GM12873 (cell line): ENCODE measurements at regions not wholly inside any gene's neighbourhood (a gene's known extent, or its start where the extent isn't known, plus 50 kb on each side); places are given as distances from the start of the nearest gene placed in this dataset.

ENCODE experiments used
- CTCF ChIP-seq: IDR thresholded peaks from 2 replicates; pipeline ENCODE4 v1.5.1; 2012; ENCODE audit warnings: low read depth, mild to moderate bottlenecking, moderate library complexity, low read length, control low read depth; ENCODE audit not compliant: insufficient read depth; ENCODE audit errors: missing control alignments

- TF ChIP-seq CTCF: no peak
Measured at GRCh38 chr4:181488926-181489325, 754.3 kb upstream of the TENM3 start.

DNA sequence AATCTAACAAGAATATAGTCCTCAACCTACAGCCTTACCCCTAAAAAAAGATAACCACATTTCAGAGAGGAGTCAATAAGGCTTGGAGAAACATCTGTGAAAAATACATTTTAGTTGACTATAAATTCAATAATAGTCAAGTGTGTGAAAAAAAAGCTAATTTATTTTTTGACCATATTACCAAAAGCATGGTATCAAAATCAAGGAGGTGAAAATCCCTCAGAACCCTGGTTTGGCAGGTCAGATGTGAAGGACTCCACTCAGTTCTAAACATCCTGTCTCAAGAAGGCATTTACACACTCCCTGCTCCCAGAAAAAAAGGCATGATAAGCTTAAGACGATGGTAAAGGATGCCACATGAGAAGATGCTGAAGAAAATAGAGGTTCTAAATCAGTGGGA lies 745.1 kb upstream of the TENM3 start:
- TF ChIP-seq CTCF: no peak

DNA sequence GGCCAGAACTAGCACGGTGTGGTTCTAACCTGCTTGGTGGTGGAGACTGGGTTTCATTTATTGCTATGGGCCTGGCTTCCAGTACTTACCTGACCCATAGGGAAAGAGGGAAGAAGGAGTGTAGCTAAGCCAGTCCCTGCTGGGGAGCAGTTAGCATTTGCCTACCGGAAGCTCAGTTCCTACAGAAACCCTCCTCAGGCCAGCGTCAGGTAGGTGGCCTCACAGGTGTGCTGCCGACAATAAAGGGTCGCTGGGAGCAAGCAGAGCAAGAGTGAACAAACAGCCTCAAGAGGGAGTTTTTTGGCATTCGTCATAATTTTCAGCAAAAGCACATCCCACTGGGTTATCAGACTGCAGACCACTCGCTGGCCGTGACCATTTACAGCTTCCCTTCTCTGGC lies 740.6 kb upstream of the TENM3 start:
- TF ChIP-seq CTCF: no peak

DNA sequence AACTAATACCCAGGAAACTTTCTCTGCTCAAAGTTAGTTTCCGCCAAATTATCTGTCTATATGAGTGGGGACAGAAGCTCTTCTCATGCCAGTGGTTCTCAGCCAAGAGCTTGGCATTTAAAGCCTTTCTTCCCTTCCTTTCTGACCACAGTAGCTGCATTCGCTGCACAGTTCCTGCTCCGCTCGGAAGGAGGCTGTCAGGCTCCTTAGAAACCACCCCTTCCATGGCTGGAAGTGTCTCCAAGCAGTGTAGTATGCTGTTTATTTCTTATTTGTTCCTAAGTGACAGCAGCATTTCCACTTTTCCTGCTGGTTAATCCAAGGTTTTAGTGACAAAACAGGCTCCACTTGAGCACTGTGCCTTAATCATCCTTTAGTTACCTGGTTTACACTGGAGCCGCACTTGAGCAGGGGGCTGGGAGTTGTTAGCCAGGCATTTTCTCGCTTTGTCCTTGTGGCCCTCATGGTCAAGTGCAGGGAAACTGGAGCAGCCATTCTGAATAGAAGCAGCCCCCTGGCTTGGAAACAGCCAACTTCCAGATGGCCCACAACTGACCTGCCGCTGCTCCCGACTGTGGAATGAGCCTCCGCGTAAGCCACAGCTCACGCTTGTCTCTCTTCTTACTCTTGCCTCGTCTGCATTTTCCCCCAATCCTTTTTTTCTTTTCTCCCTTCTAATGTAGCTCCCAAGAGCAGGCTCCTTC lies 739.4 kb upstream of the TENM3 start:
- TF ChIP-seq CTCF: no peak

- no peak for TF ChIP-seq CTCF
Measured at GRCh38 chr4:181504924-181505323, 738.3 kb upstream of the TENM3 start.

DNA sequence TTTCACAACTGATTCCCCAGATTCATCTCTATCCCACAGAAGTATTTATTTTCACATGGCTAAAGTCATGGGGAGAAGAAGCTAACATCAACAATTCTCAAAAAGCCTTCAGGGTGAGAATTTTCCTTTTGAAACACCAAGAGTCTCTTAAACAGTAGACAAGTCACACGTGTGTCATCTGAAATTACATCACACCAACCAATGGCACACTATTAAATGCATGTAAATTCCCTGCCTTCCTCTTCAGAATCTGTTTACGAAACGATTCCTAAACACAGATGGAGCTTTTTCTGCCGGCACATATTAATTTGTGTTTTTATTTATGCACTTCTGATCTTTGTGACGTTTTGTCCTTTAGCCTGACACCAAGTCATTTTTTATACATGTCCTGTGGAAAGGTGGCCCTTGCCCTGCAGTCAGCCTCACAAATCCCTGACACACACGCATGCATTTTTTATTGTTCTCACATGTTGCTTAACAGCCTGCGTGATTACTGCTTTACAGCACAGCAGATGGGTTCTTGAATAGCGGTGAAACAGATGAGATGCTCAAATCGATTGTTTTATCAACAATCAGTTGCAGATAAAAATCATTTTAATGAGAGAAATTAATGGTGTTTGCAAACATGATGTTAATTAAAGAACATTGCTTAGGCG lies 735.9 kb upstream of the TENM3 start:
- TF ChIP-seq CTCF: no peak

DNA sequence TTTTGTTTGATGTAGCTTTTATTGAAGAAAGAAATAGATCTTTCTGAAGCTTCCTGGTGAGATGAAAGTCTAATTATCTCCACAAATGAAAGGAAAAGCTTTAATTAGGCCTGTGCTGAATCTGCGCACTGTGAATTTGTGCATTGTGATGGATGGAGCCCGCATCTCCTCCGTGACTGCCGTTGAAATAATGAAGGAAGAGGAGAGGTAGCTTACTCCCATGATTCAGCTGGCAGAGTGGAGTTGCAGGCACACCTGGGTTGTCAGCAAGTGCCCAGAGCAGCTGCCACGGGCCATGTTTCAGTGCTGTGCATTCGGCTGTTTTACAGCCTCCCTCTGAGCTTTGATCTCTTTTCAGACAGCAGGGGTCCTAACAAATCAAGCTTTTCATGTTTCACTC lies 735.3 kb upstream of the TENM3 start:
- TF ChIP-seq CTCF: no peak
